ENCODE measurements at regions not wholly inside any gene's neighbourhood (a gene's known extent, or its start where the extent isn't known, plus 50 kb on each side); places are given as distances from the start of the nearest gene placed in this dataset.

- DNase-seq = no peak
These were observed 261.2 kb upstream of the UBASH3B start for GRCh38 chr11:122394313-122394712.

GRCh38 chr11:122393209-122393860 lies 262.2 kb upstream of the UBASH3B start:
- DNase-seq = no peak

GRCh38 chr11:122392508-122392907 lies 263.0 kb upstream of the UBASH3B start:
- DNase-seq = no peak

GRCh38 chr11:122391049-122391448 lies 264.5 kb upstream of the UBASH3B start:
- DNase-seq = no peak

GRCh38 chr11:122383186-122383585 lies 267.2 kb upstream of the BLID start:
- no peak for DNase-seq

GRCh38 chr11:122375687-122376399 lies 259.8 kb upstream of the BLID start:
- DNase-seq = peak; percentile 60

- no peak for DNase-seq
These were observed 252.8 kb upstream of the BLID start for GRCh38 chr11:122368796-122369195.

- DNase-seq = peak; percentile 72
These were observed 251.8 kb upstream of the BLID start for GRCh38 chr11:122367809-122368231.

GRCh38 chr11:122365610-122366360 lies 249.8 kb upstream of the BLID start:
- peak; percentile 51 for DNase-seq

- no peak for DNase-seq
These were observed 247.3 kb upstream of the BLID start for GRCh38 chr11:122363296-122363695.

GRCh38 chr11:122362381-122362780 lies 246.4 kb upstream of the BLID start:
- DNase-seq = no peak

GRCh38 chr11:122360875-122361274 lies 244.9 kb upstream of the BLID start:
- no peak for DNase-seq

GRCh38 chr11:122359081-122359571 lies 243.1 kb upstream of the BLID start:
- DNase-seq = no peak

- no peak for DNase-seq
These were observed 242.3 kb upstream of the BLID start for GRCh38 chr11:122358292-122358691.

- no peak for DNase-seq
These were observed 240.0 kb upstream of the BLID start for GRCh38 chr11:122355968-122356367.

GRCh38 chr11:122354025-122354697 lies 238.1 kb upstream of the BLID start:
- peak; percentile 53 for DNase-seq

GRCh38 chr11:122353561-122353960 lies 237.5 kb upstream of the BLID start:
- no peak for DNase-seq

GRCh38 chr11:122348659-122349409 lies 232.8 kb upstream of the BLID start:
- DNase-seq = no peak

- DNase-seq = no peak
These were observed 230.0 kb upstream of the BLID start for GRCh38 chr11:122346006-122346405.

- DNase-seq = peak; percentile 71
These were observed 229.6 kb upstream of the BLID start for GRCh38 chr11:122345586-122345985.

- peak; percentile 100 for DNase-seq
These were observed 228.2 kb upstream of the BLID start for GRCh38 chr11:122344215-122344614.

- peak; percentile 92 for DNase-seq
These were observed 227.2 kb upstream of the BLID start for GRCh38 chr11:122343210-122343609.
